ENCODE measurements at regions not wholly inside any gene's neighbourhood (a gene's known extent, or its start where the extent isn't known, plus 50 kb on each side); places are given as distances from the start of the nearest gene placed in this dataset.

- TF ChIP-seq CTCF (IDR thresholded peaks at IDR 0.05) (no peak), POLR2A (IDR thresholded peaks at IDR 0.05) (no peak), POLR2AphosphoS5 (IDR thresholded peaks at IDR 0.05) (no peak), EP300 (IDR thresholded peaks at IDR 0.05) (no peak)
Measured at GRCh38 chr16:79929260-79929965, 328.9 kb upstream of the MAF start.
